K562 (cell line): ENCODE measurements at regions not wholly inside any gene's neighbourhood (a gene's known extent, or its start where the extent isn't known, plus 50 kb on each side); places are given as distances from the start of the nearest gene placed in this dataset.

Source experiments
- ATAC-seq: fragments of 200-7000 bp; cut with Tn5 transposase; 3 replicates; pipeline ENCODE4 v1.9.1; 2020; ENCODE audit warnings: moderate library complexity
- BruUV-seq: library from RNA; stranded (reverse); fragments of 400-500 nt; replicated peaks from 2 replicates; lab custom pipeline; 2021; lab: Mats Ljungman, UMichigan
- CTCF ChIA-PET: fragments of 300-600 bp; formaldehyde crosslinking; extraction: SDS; loops from one replicate; lab custom pipeline; 2021; ENCODE audit warnings: low intra/inter-chr PET ratio; lab: Yijun Ruan, JAX
- POLR2A ChIA-PET: fragments of 300-600, 350-650 bp; sonication (Branson Sonifier 250); formaldehyde crosslinking; extraction: SDS; loops from one replicate; lab custom pipeline; 2021; ENCODE audit warnings: antibody characterized with exemption, inconsistent platforms; lab: Yijun Ruan, JAX
- DNase-seq, 4 experiments: peaks; one replicate each; pipeline versions ENCODE4 v3.0.0 to v3.0.0-alpha.2; 2011 to 2018; ENCODE audit warnings: low spot score in 3 of 4, mixed read lengths in 3 of 4; ENCODE audit errors: extremely low read depth in 1 of 4
- FAIRE-seq: peaks from 2 replicates; lab custom pipeline; 2011; peaks lifted over from hg19 to GRCh38; lab: Jason Lieb, UNC
- H2AFZ ChIP-seq: 2 replicates; pipeline ENCODE4 v1.6.0; 2011; ENCODE audit warnings: low read depth, low read length, control low read depth, inconsistent platforms
- H3K27ac ChIP-seq: fragments of 200-600 bp; 3 replicates; pipeline ENCODE4 v1.8.0; 2011; ENCODE audit warnings: low read depth, mild to moderate bottlenecking, control low read depth, inconsistent platforms, low read length, moderate library complexity, mixed read lengths; ENCODE audit errors: extremely low read depth
- H3K27me3 ChIP-seq, 2 experiments: fragments of 300-600 bp in 1 of 2; 2 replicates in 1 of 2; 3 replicates in 1 of 2; pipeline versions ENCODE4 v1.6.0 to v1.8.0; 2011; ENCODE audit warnings: inconsistent platforms in 2 of 2, low read length in 2 of 2, mild to moderate bottlenecking in 1 of 2, mixed read lengths in 1 of 2, moderate library complexity in 1 of 2; ENCODE audit not compliant: control insufficient read depth in 2 of 2, insufficient read depth in 2 of 2
- H3K36me3 ChIP-seq: fragments of 300-600 bp; 3 replicates; pipeline ENCODE4 v1.8.0; 2011; ENCODE audit warnings: mild to moderate bottlenecking, low read length, inconsistent platforms; ENCODE audit not compliant: control insufficient read depth, insufficient read depth
- H3K4me1 ChIP-seq, 2 experiments: fragments of 200-600 bp in 1 of 2; replicated peaks in 1 of 2; 2 replicates in 1 of 2; 3 replicates in 1 of 2; pipeline versions ENCODE4 v1.5.1 to v1.8.0; 2011; ENCODE audit warnings: inconsistent platforms in 2 of 2, low read length in 2 of 2, mild to moderate bottlenecking in 1 of 2, mixed read lengths in 1 of 2, moderate library complexity in 1 of 2; ENCODE audit not compliant: control insufficient read depth in 2 of 2, insufficient read depth in 2 of 2
- H3K4me2 ChIP-seq: 2 replicates; pipeline ENCODE4 v1.6.1; 2011; ENCODE audit warnings: low read length, control low read depth, inconsistent platforms, mixed read lengths; ENCODE audit not compliant: insufficient read depth
- H3K4me3 ChIP-seq: fragments of 200-600 bp; sonication (generic), shearing (Covaris generic); 2 replicates; pipeline ENCODE4 v1.5.1; 2016; ENCODE audit warnings: control low read depth, inconsistent platforms
- H3K79me2 ChIP-seq: fragments of 200-600 bp; 3 replicates; pipeline ENCODE4 v1.8.0; 2011; ENCODE audit warnings: low read length, inconsistent platforms; ENCODE audit not compliant: control insufficient read depth, insufficient read depth
- H3K9ac ChIP-seq, 2 experiments: 2 replicates each; pipeline versions ENCODE4 v1.6.0 to v1.6.1; 2011; ENCODE audit warnings: low read depth in 2 of 2, low read length in 2 of 2, control low read depth in 1 of 2, inconsistent platforms in 1 of 2, mild to moderate bottlenecking in 1 of 2, mixed read lengths in 1 of 2; ENCODE audit not compliant: insufficient read depth in 1 of 2
- H3K9me1 ChIP-seq: one replicate; pipeline ENCODE4 v1.6.0; 2011; ENCODE audit warnings: inconsistent platforms, mild to moderate bottlenecking, low read length, moderate library complexity; ENCODE audit not compliant: control insufficient read depth, insufficient read depth
- H3K9me3 ChIP-seq: replicated peaks from 2 replicates; pipeline ENCODE4 v1.5.1; 2011; ENCODE audit warnings: low read depth, low read length, inconsistent platforms; ENCODE audit not compliant: control insufficient read depth, insufficient read depth
- H4K20me1 ChIP-seq: replicated peaks from 2 replicates; pipeline ENCODE4 v1.6.1; 2011; ENCODE audit warnings: low read length, inconsistent platforms, mixed read lengths; ENCODE audit not compliant: control insufficient read depth, insufficient read depth
- ARID1B ChIP-seq: fragments of 450-650 bp; IDR thresholded peaks from 2 replicates; pipeline ENCODE4 v1.6.1; 2016; ENCODE audit warnings: antibody characterized with exemption, mild to moderate bottlenecking, inconsistent platforms
- ETV1 ChIP-seq: fragments of 450-650 bp; conservative IDR thresholded peaks from 2 replicates; pipeline ENCODE4 v1.6.1; 2016; ENCODE audit warnings: missing genetic modification characterization, control low read depth, low read depth, missing compliant biosample characterization
- HDAC2 ChIP-seq: fragments of 450-650 bp; IDR thresholded peaks from 2 replicates; pipeline ENCODE4 v1.6.1; 2016; ENCODE audit warnings: mild to moderate bottlenecking
- JUNB ChIP-seq: fragments of 450-650 bp; formaldehyde crosslinking; conservative IDR thresholded peaks from 2 replicates; pipeline ENCODE4 v1.4.0; 2020; ENCODE audit warnings: mild to moderate bottlenecking
- RFX1 ChIP-seq: fragments of 450-650 bp; IDR thresholded peaks from 2 replicates; pipeline ENCODE4 v1.6.1; 2016; ENCODE audit warnings: mild to moderate bottlenecking, moderate library complexity
- SREBF2 ChIP-seq: sonication (generic); formaldehyde crosslinking; IDR thresholded peaks from 2 replicates; pipeline ENCODE4 v1.4.0; 2020; ENCODE audit warnings: mild to moderate bottlenecking, missing genetic modification reagents
- TEAD4 ChIP-seq, 2 experiments: sonication (generic) in 1 of 2; formaldehyde crosslinking in 1 of 2; IDR thresholded peaks; 2 replicates each; pipeline versions ENCODE4 v1.6.1 to v1.8.0; 2012 to 2022; ENCODE audit warnings: borderline replicate concordance in 1 of 2, inconsistent platforms in 1 of 2, low read length in 1 of 2, mild to moderate bottlenecking in 1 of 2, missing genetic modification reagents in 1 of 2
- YY1 ChIP-seq, 3 experiments: IDR thresholded peaks; 2 replicates each; pipeline ENCODE4 v1.6.1; 2011; ENCODE audit warnings: low read length in 2 of 3, mild to moderate bottlenecking in 2 of 3, moderate library complexity in 2 of 3, borderline replicate concordance in 1 of 3, control low read depth in 1 of 3, low read depth in 1 of 3; ENCODE audit not compliant: insufficient read depth in 3 of 3, insufficient replicate concordance in 2 of 3, control insufficient read depth in 1 of 3, insufficient read length in 1 of 3; ENCODE audit errors: extremely low read depth in 1 of 3
- WGBS: fragments of 100-300 bp; shearing (Covaris generic); methylation state at CpG from one replicate; pipeline ENCODE4 v1.1.6; 2016; ENCODE audit warnings: low coverage, mixed read lengths; ENCODE audit not compliant: insufficient coverage; ENCODE audit errors: missing lambda C conversion rate; 5-methylcytosine and 5-hydroxymethylcytosine counted together
- in situ Hi-C: fragments of 300-500 bp; cut with MboI; formaldehyde crosslinking; loops from 4 replicates; pipeline ENCODE4 v1.15.0; 2018; ENCODE audit warnings: inconsistent platforms, mixed read lengths
- intact Hi-C: fragments of 100-400 bp; cut with micrococcal nuclease; formaldehyde crosslinking; loops from 2 replicates; pipeline ENCODE4 v1.14.2; 2022

- no peak for TF ChIP-seq RFX1
- TF ChIP-seq ARID1B: no peak
- TF ChIP-seq SREBF2 (CRISPR knock-in tag): no peak
- no peak for TF ChIP-seq ETV1
- no peak for TF ChIP-seq TEAD4 (IDR thresholded peaks at IDR 0.05; ENCODE audit: low read length)
- TF ChIP-seq TEAD4 (CRISPR knock-in tag; IDR thresholded peaks at IDR 0.05; ENCODE audit: borderline replicate concordance): no peak
- TF ChIP-seq HDAC2: no peak
- TF ChIP-seq YY1 (IDR thresholded peaks at IDR 0.05; ENCODE audit: borderline replicate concordance in 1 of 3, control insufficient read depth in 1 of 3, extremely low read depth in 1 of 3, insufficient read depth in 3 of 3, insufficient read length in 1 of 3, insufficient replicate concordance in 2 of 3, low read depth in 1 of 3, low read length in 2 of 3): no peak
- TF ChIP-seq JUNB: no peak
- no peak overlapping the region for H3K27ac ChIP-seq
- H2AFZ ChIP-seq: no peak overlapping the region
- no peaks in the 10 kb centered on the region for H3K4me1 ChIP-seq
- BruUV-seq: no TSS peak
- 0 out of 2 replicates have a peak, but pooled peaks cover 1% of the 10 kb centered on the region for H3K9me3 ChIP-seq
- WGBS: 0% methylated on average over 6 of the region's 7 CpGs
- H3K27me3 ChIP-seq: no peaks in the 10 kb centered on the region
- no peaks in the 10 kb centered on the region for H3K9me1 ChIP-seq
- no peaks in the 10 kb centered on the region for H4K20me1 ChIP-seq
- no peak for ATAC-seq
- H3K9ac ChIP-seq: no peak overlapping the region
- FAIRE-seq: no peak
- no peaks in the 10 kb centered on the region for H3K36me3 ChIP-seq
- DNase-seq: no peak
- H3K79me2 ChIP-seq: no peaks in the 10 kb centered on the region
- ChIA-PET CTCF (no interaction called here), POLR2A (no interaction called here)
- H3K4me3 ChIP-seq: no peak overlapping the region
- in situ Hi-C loops (no loop called here), intact Hi-C loops (no loop called here)
- H3K4me2 ChIP-seq: no peak overlapping the region
These were observed 833.3 kb downstream of the USP25 start for GRCh38 chr21:16563116-16563515.
